GM12892 (cell line): ENCODE measurements at regions not wholly inside any gene's neighbourhood (a gene's known extent, or its start where the extent isn't known, plus 50 kb on each side); places are given as distances from the start of the nearest gene placed in this dataset.

ENCODE experiments used
- POLR2A ChIP-seq: IDR thresholded peaks from 2 replicates; pipeline ENCODE4 v1.6.1; 2011; ENCODE audit warnings: low read depth, low read length, control low read depth
- POLR2AphosphoS5 ChIP-seq: IDR thresholded peaks from 2 replicates; pipeline ENCODE4 v1.6.1; 2011; ENCODE audit warnings: low read depth, low read length, control low read depth
- TAF1 ChIP-seq: IDR thresholded peaks from 2 replicates; pipeline ENCODE4 v1.6.1; 2011; ENCODE audit warnings: low read depth, mild to moderate bottlenecking, control low read depth, low read length, borderline replicate concordance

- no peak for TF ChIP-seq POLR2A
- TF ChIP-seq POLR2AphosphoS5, result no peak
- no peak for TF ChIP-seq TAF1
Observed at GRCh38 chrX:725971-726370, 95.4 kb downstream of the SHOX start.
